ENCODE measurements at regions not wholly inside any gene's neighbourhood (a gene's known extent, or its start where the extent isn't known, plus 50 kb on each side); places are given as distances from the start of the nearest gene placed in this dataset.

DNA sequence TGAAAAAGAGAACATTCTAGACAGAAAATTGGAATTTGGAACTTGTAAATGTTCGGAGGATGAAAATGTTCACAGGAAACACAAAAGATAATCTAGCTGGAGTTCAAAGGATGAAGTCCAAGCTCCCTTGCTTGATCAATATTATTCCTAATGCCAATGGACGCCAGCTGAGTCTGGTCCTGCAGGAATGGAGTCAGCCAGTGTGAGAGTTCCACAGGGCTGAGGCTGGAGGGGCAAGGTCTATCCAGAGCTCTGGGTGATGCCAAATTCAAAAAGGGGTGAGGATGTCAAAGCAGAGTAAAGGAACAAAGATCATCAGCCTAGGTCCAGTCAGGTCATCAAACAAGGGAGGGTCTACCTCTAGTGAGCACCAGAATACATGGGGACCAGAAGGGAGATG is 78.5 kb upstream of the CTNNA2 start:
- Mint-ChIP-seq H3K9me3 (no peaks in the 10 kb centered on the region), H3K36me3 (no peaks in the 10 kb centered on the region), H3K4me1 (ENCODE audit: unreplicated experiment) (peaks cover 9% of the 10 kb centered on the region), H3K4me3 (no peak overlapping the region), H3K27ac (no peak overlapping the region), H3K27me3 (no peaks in the 10 kb centered on the region)
- TF ChIP-seq, protein P1, sequence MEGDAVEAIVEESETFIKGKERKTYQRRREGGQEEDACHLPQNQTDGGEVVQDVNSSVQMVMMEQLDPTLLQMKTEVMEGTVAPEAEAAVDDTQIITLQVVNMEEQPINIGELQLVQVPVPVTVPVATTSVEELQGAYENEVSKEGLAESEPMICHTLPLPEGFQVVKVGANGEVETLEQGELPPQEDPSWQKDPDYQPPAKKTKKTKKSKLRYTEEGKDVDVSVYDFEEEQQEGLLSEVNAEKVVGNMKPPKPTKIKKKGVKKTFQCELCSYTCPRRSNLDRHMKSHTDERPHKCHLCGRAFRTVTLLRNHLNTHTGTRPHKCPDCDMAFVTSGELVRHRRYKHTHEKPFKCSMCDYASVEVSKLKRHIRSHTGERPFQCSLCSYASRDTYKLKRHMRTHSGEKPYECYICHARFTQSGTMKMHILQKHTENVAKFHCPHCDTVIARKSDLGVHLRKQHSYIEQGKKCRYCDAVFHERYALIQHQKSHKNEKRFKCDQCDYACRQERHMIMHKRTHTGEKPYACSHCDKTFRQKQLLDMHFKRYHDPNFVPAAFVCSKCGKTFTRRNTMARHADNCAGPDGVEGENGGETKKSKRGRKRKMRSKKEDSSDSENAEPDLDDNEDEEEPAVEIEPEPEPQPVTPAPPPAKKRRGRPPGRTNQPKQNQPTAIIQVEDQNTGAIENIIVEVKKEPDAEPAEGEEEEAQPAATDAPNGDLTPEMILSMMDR (conservative IDR thresholded peaks at IDR 0.05) = no peak
- no peak for DNase-seq (ENCODE audit: extremely low spot score, unreplicated experiment)

DNA sequence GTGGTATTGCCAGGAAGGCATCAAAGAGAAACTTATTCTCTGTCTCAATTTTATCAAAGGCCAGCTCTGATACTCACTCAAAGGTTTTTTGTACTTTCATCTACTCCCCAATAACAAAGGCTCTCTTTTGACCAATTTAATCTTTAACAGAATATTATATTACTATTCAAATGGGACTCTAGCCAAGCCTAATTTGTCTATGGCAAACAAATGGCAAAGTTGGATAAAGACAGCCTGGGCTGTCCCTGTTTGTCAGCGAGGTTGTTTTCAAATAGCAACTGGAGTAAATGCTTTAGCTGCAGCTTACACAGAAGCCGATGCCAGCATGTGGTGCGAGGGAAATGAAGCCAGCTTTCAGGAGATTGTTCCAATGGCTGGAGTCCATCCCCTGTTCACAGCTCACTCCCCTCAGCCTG is 80.1 kb upstream of the CTNNA2 start:
- no peaks in the 10 kb centered on the region for H3K27me3 Mint-ChIP-seq
- TF ChIP-seq, protein P1 (conservative IDR thresholded peaks at IDR 0.05) = no peak
- no peaks in the 10 kb centered on the region for H3K36me3 Mint-ChIP-seq
- DNase-seq (ENCODE audit: extremely low spot score, unreplicated experiment) = no peak
- H3K4me3 Mint-ChIP-seq = no peak overlapping the region
- peaks cover 5% of the 10 kb centered on the region for H3K4me1 Mint-ChIP-seq (ENCODE audit: unreplicated experiment)
- no peak overlapping the region for H3K27ac Mint-ChIP-seq
- no peaks in the 10 kb centered on the region for H3K9me3 Mint-ChIP-seq

DNA sequence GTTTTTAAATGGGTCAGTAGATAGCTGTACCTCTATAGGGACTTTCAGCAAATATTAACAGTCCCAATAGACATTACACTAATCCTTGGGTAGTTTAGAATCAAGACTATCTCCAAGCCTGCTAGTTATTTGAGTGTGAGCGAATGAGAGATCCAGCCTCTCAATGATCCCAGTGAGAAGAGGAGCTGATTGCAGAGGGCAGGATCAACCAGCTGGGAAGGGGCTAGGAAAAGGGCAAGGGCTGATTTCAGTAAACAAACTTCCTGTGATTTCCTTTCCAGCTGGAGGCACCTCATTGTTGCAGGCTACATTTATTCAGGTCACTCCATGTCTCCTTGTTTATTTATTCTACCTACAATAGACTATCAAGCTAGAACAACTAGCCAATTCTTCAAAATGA is 84.1 kb upstream of the CTNNA2 start:
- Mint-ChIP-seq H3K4me1 (ENCODE audit: unreplicated experiment) (no peaks in the 10 kb centered on the region), H3K27ac (no peak overlapping the region), H3K36me3 (no peaks in the 10 kb centered on the region), H3K27me3 (no peaks in the 10 kb centered on the region), H3K4me3 (no peak overlapping the region), H3K9me3 (no peaks in the 10 kb centered on the region)
- DNase-seq (ENCODE audit: extremely low spot score, unreplicated experiment) = no peak
- TF ChIP-seq, protein P1 (conservative IDR thresholded peaks at IDR 0.05) = no peak

DNA sequence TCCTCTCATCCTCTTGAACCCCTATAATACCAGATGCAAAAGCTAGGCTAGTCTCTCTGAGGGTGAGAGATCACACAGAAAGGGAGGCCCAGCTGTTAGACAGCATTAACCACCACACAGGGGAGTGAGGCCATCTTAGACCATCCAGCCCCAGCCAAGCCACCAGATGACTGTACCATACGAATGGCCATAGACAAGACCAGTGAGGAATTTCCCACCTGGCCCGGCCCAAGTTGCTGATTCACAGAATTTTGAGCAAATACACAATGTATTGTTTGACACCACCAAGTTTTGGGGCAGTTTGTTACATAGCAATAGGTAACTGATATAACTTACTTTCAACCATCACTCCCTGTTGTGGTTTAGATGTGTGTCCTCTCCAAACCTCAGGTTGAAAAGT is 98.2 kb upstream of the CTNNA2 start:
- TF ChIP-seq, protein P1 (conservative IDR thresholded peaks at IDR 0.05) = no peak
- H3K4me1 Mint-ChIP-seq (ENCODE audit: unreplicated experiment) = no peaks in the 10 kb centered on the region
- H3K4me3 Mint-ChIP-seq = no peak overlapping the region
- no peaks in the 10 kb centered on the region for H3K27me3 Mint-ChIP-seq
- H3K27ac Mint-ChIP-seq = no peak overlapping the region
- no peaks in the 10 kb centered on the region for H3K9me3 Mint-ChIP-seq
- DNase-seq (ENCODE audit: extremely low spot score, unreplicated experiment) = no peak
- H3K36me3 Mint-ChIP-seq = no peaks in the 10 kb centered on the region

DNA sequence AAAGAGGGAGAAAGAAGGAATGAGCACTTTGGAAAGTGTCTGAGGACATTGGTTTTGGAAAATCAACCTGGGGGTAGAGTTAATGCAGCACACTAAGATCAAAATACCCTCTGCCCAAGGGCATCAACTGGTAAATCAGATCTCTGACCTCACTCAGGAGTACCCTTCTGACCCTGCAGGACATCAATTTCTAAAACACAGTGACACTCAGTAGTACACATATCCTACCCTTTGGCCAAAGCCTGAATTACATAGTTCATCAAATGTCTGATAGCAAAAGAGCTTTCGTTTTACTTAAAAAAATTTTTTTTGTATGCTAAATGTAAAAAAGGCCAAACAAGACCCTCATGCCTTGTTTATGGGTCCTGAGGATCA is 118.4 kb upstream of the CTNNA2 start:
- peak overlapping the region; percentile 9 for H3K27ac Mint-ChIP-seq
- peaks cover 3% of the 10 kb centered on the region for H3K9me3 Mint-ChIP-seq
- no peak for DNase-seq (ENCODE audit: extremely low spot score, unreplicated experiment)
- no peaks in the 10 kb centered on the region for H3K27me3 Mint-ChIP-seq
- no peaks in the 10 kb centered on the region for H3K36me3 Mint-ChIP-seq
- H3K4me1 Mint-ChIP-seq (ENCODE audit: unreplicated experiment) = peaks cover 23% of the 10 kb centered on the region
- H3K4me3 Mint-ChIP-seq = peak overlapping the region; percentile 67
- TF ChIP-seq, protein P1 (conservative IDR thresholded peaks at IDR 0.05) = no peak

Data from type B pancreatic cell (in vitro differentiated cells).